HepG2 (cell line): ENCODE measurements at regions not wholly inside any gene's neighbourhood (a gene's known extent, or its start where the extent isn't known, plus 50 kb on each side); places are given as distances from the start of the nearest gene placed in this dataset.

Experiments used
- ATAC-seq: fragments of 200-7000 bp; cut with Tn5 transposase; 3 replicates; pipeline ENCODE4 v1.9.1; 2020; ENCODE audit warnings: mild to moderate bottlenecking, moderate library complexity
- BruUV-seq: library from RNA; stranded (reverse); fragments of 400-500 nt; replicated peaks from 2 replicates; lab custom pipeline; 2021; lab: Mats Ljungman, UMichigan
- CTCF ChIA-PET: fragments of 300-600 bp; formaldehyde crosslinking; extraction: SDS; loops from one replicate; lab custom pipeline; 2021; ENCODE audit warnings: low total read pairs, inconsistent platforms, low intra/inter-chr PET ratio; lab: Yijun Ruan, JAX
- POLR2A ChIA-PET: fragments of 350-600 bp; sonication (Branson Sonifier 250); formaldehyde crosslinking; loops from one replicate; lab custom pipeline; 2020; ENCODE audit warnings: antibody characterized with exemption, inconsistent platforms; lab: Yijun Ruan, JAX
- DNase-seq: peaks from one replicate; pipeline ENCODE4 v3.0.0-alpha.2; 2015; ENCODE audit warnings: low spot score
- FAIRE-seq: peaks from 3 replicates; lab custom pipeline; 2011; peaks lifted over from hg19 to GRCh38; lab: Jason Lieb, UNC
- H2AFZ ChIP-seq: one replicate; pipeline ENCODE4 v1.6.1; 2011; ENCODE audit warnings: low read length, inconsistent platforms
- H3K27ac ChIP-seq: fragments of 300-600 bp; 3 replicates; pipeline ENCODE4 v1.8.0; 2011; ENCODE audit warnings: mixed run types, mild to moderate bottlenecking, mixed read lengths, low read length, inconsistent platforms; ENCODE audit not compliant: insufficient read depth; ENCODE audit errors: extremely low read length
- H3K27me3 ChIP-seq, 2 experiments: fragments of 200-600 bp in 1 of 2; 2 replicates in 1 of 2; 3 replicates in 1 of 2; pipeline versions ENCODE4 v1.6.0 to v1.8.0; 2011; ENCODE audit warnings: low read length in 2 of 2, mild to moderate bottlenecking in 2 of 2, moderate library complexity in 2 of 2, inconsistent platforms in 1 of 2; ENCODE audit not compliant: insufficient read depth in 2 of 2, control insufficient read depth in 1 of 2
- H3K36me3 ChIP-seq, 2 experiments: fragments of 200-600 bp in 1 of 2; replicated peaks in 1 of 2; 2 replicates in 1 of 2; 3 replicates in 1 of 2; pipeline versions ENCODE4 v1.5.1 to v1.8.0; 2011; ENCODE audit warnings: low read length in 2 of 2, inconsistent platforms in 1 of 2; ENCODE audit not compliant: insufficient read depth in 2 of 2, control insufficient read depth in 1 of 2
- H3K4me1 ChIP-seq: 2 replicates; pipeline ENCODE4 v1.5.1; 2012; ENCODE audit warnings: low read length, inconsistent platforms; ENCODE audit not compliant: insufficient read depth
- H3K4me2 ChIP-seq: 2 replicates; pipeline ENCODE4 v1.6.0; 2011; ENCODE audit warnings: low read depth, low read length, inconsistent platforms
- H3K4me3 ChIP-seq, 3 experiments: fragments of 200-600 bp in 1 of 3; sonication (generic), shearing (Covaris generic) in 1 of 3; replicated peaks in 1 of 3; 2 replicates each; pipeline ENCODE4 v1.5.1; 2011 to 2016; ENCODE audit warnings: low read length in 3 of 3, inconsistent platforms in 2 of 3, low read depth in 2 of 3, mild to moderate bottlenecking in 2 of 3, control low read depth in 1 of 3, mixed read lengths in 1 of 3; ENCODE audit not compliant: insufficient read depth in 1 of 3
- H3K79me2 ChIP-seq: one replicate; pipeline ENCODE4 v1.6.1; 2011; ENCODE audit warnings: low read length, inconsistent platforms; ENCODE audit not compliant: insufficient read depth
- H3K9ac ChIP-seq: 2 replicates; pipeline ENCODE4 v1.6.0; 2011; ENCODE audit warnings: mild to moderate bottlenecking, low read depth, low read length, inconsistent platforms; ENCODE audit not compliant: insufficient read depth
- H3K9me3 ChIP-seq: 2 replicates; pipeline ENCODE4 v1.5.1; 2012; ENCODE audit warnings: mild to moderate bottlenecking, low read length
- H4K20me1 ChIP-seq: 2 replicates; pipeline ENCODE4 v1.6.0; 2011; ENCODE audit warnings: inconsistent platforms, mild to moderate bottlenecking, low read length, moderate library complexity; ENCODE audit not compliant: insufficient read depth
- ATF6 ChIP-seq: sonication (generic); formaldehyde crosslinking; conservative IDR thresholded peaks from 2 replicates; pipeline ENCODE4 v1.4.0; 2020; ENCODE audit warnings: missing genetic modification reagents
- HNF4G ChIP-seq, 2 experiments: sonication (generic) in 1 of 2; formaldehyde crosslinking in 1 of 2; IDR thresholded peaks; 2 replicates each; pipeline versions ENCODE4 v1.4.0 to v1.6.1; 2011 to 2020; ENCODE audit warnings: borderline replicate concordance in 2 of 2, low read depth in 2 of 2, mild to moderate bottlenecking in 2 of 2, low read length in 1 of 2, missing genetic modification reagents in 1 of 2, moderate library complexity in 1 of 2
- NR1H2 ChIP-seq: sonication (generic); formaldehyde crosslinking; IDR thresholded peaks from 2 replicates; pipeline ENCODE4 v1.8.1; 2022; ENCODE audit warnings: low read depth, missing genetic modification reagents, borderline replicate concordance
- PAXIP1 ChIP-seq: sonication (generic); formaldehyde crosslinking; conservative IDR thresholded peaks from 2 replicates; pipeline ENCODE4 v1.4.0; 2020; ENCODE audit warnings: mild to moderate bottlenecking, missing genetic modification reagents, moderate library complexity
- SP140L ChIP-seq: sonication (generic); formaldehyde crosslinking; IDR thresholded peaks from 2 replicates; pipeline ENCODE4 v1.4.0; 2020; ENCODE audit warnings: missing genetic modification reagents, borderline replicate concordance
- THAP11 ChIP-seq: IDR thresholded peaks from 2 replicates; pipeline ENCODE4 v1.6.1; 2016; ENCODE audit warnings: missing biosample characterization, missing genetic modification reagents
- ZNF235 ChIP-seq: sonication (generic); formaldehyde crosslinking; IDR thresholded peaks from 2 replicates; pipeline ENCODE4 v1.8.1; 2023; ENCODE audit warnings: mild to moderate bottlenecking, missing genetic modification reagents, borderline replicate concordance
- ZNF501 ChIP-seq: sonication (generic); formaldehyde crosslinking; IDR thresholded peaks from 2 replicates; pipeline ENCODE4 v1.5.1; 2020; ENCODE audit warnings: mild to moderate bottlenecking, moderate library complexity, missing genetic modification reagents
- ZNF567 ChIP-seq: sonication (generic); formaldehyde crosslinking; IDR thresholded peaks from 2 replicates; pipeline ENCODE4 v1.8.1; 2023; ENCODE audit warnings: mild to moderate bottlenecking, missing genetic modification reagents, borderline replicate concordance
- ZNF687 ChIP-seq: sonication (generic); formaldehyde crosslinking; IDR thresholded peaks from 2 replicates; pipeline ENCODE4 v1.5.1; 2020; ENCODE audit warnings: mild to moderate bottlenecking, missing genetic modification reagents, moderate library complexity
- ZNF740 ChIP-seq: sonication (generic); formaldehyde crosslinking; IDR thresholded peaks from 2 replicates; pipeline ENCODE4 v1.4.0; 2020; ENCODE audit warnings: missing genetic modification reagents
- ZNF761 ChIP-seq: sonication (generic); formaldehyde crosslinking; conservative IDR thresholded peaks from 2 replicates; pipeline ENCODE4 v1.4.0; 2020; ENCODE audit warnings: mild to moderate bottlenecking, missing genetic modification reagents
- ZNF776 ChIP-seq: sonication (generic); formaldehyde crosslinking; IDR thresholded peaks from 2 replicates; pipeline ENCODE4 v1.4.0; 2020; ENCODE audit warnings: mild to moderate bottlenecking, missing genetic modification reagents
- WGBS: methylation state at CpG from one replicate; pipeline ENCODE4 v1.1.6; 2017; ENCODE audit warnings: low lambda C conversion rate; 5-methylcytosine and 5-hydroxymethylcytosine counted together
- in situ Hi-C: cut with HindIII; loops from 2 replicates; pipeline ENCODE4 v1.10.0; 2017; ENCODE audit warnings: low pct_unique_long_range_greater_than_20kb; ENCODE audit not compliant: extremely low pct_ligation_motif_present
- intact Hi-C: fragments of 100-400 bp; cut with micrococcal nuclease; formaldehyde crosslinking; loops from one replicate; pipeline ENCODE4 v1.10.0; 2022; ENCODE audit not compliant: unreplicated experiment

- Histone ChIP-seq H4K20me1 (no peaks in the 10 kb centered on the region), H3K9ac (no peak overlapping the region), H3K27me3 (0 out of 5 replicates have a peak, but pooled peaks cover 0 to 1% of the 10 kb centered on the region in 2 experiments), H3K36me3 (no peaks in the 10 kb centered on the region), H3K79me2 (no peaks in the 10 kb centered on the region), H3K4me1 (no peaks in the 10 kb centered on the region), H3K4me2 (no peak overlapping the region), H3K9me3 (no peaks in the 10 kb centered on the region), H2AFZ (no peak overlapping the region), H3K27ac (no peak overlapping the region), H3K4me3 (no peak overlapping the region)
- 61% methylated on average over 5 of the region's 7 CpGs for WGBS
- DNase-seq, result no peak
- ChIA-PET CTCF (no interaction called here), POLR2A (no interaction called here)
- intact Hi-C loops, result no loop called here
- no TSS peak for BruUV-seq
- FAIRE-seq, result no peak
- in situ Hi-C loops, result no loop called here
- no peak for TF ChIP-seq ZNF740
- TF ChIP-seq ZNF235 (CRISPR knock-in tag), result no peak
- no peak for TF ChIP-seq ZNF687 (CRISPR knock-in tag)
- TF ChIP-seq SP140L (CRISPR knock-in tag), result no peak
- TF ChIP-seq HNF4G (IDR thresholded peaks at IDR 0.05; ENCODE audit: borderline replicate concordance, low read depth, low read length), result no peak
- no peak for TF ChIP-seq HNF4G (CRISPR knock-in tag; IDR thresholded peaks at IDR 0.05; ENCODE audit: borderline replicate concordance, low read depth)
- no peak for TF ChIP-seq ATF6 (CRISPR knock-in tag)
- no peak for TF ChIP-seq THAP11 (CRISPR knock-in tag)
- TF ChIP-seq NR1H2 (CRISPR knock-in tag), result no peak
- no peak for TF ChIP-seq PAXIP1 (CRISPR knock-in tag)
- TF ChIP-seq ZNF501 (CRISPR knock-in tag), result no peak
- TF ChIP-seq ZNF567 (CRISPR knock-in tag), result no peak
- TF ChIP-seq ZNF776 (CRISPR knock-in tag), result no peak
- TF ChIP-seq ZNF761, result no peak
- ATAC-seq, result no peak
Observed at GRCh38 chr6:22015216-22015615, 281.6 kb downstream of the PRL start.
